GM18951 (cell line): ENCODE measurements at regions not wholly inside any gene's neighbourhood (a gene's known extent, or its start where the extent isn't known, plus 50 kb on each side); places are given as distances from the start of the nearest gene placed in this dataset.

Experiments used
- POLR2A ChIP-seq: IDR thresholded peaks from 4 replicates; pipeline ENCODE4 v1.6.1; 2011; ENCODE audit warnings: mild to moderate bottlenecking; ENCODE audit not compliant: insufficient read length, insufficient read depth; ENCODE audit errors: extremely low read depth
- in situ Hi-C: fragments of 300-500 bp; cut with MboI; formaldehyde crosslinking; loops from one replicate; pipeline ENCODE4 v1.12.0; 2022; ENCODE audit warnings: low sequenced_read_pairs, mixed read lengths, inconsistent platforms; ENCODE audit not compliant: unreplicated experiment

DNA sequence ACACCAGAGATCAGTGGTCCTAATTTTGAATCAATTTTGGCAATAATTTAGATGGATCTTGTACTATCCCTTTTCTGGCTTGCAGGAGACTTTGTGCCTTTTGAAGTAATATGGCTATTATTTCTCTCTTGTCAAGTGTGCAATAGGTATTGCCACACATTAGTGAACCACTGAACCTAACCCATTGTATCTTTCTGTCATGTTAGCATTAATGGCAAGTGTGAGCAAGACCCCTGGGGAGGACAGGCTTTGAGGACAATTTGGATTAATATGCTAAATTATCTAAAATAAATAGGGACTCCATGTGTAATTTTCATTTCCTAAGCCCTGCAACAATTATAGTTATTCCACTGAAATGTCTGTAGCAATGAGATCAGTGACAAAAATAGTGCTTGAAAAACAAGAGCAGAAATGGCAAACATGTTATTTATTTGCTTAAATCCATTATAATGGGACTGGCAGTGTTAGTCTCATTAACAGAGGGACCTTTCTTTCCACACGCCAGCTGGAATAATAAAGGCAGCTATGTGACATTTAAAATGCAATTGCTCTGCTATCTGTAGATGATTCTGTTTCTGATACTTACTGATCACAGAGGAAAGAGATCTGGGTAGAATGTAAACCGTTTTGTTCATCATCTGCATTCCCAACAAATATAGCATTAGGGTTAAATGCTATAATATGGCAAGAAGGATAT, 753.3 kb upstream of the ZNF608 start:
- in situ Hi-C loops, result no loop called here
- TF ChIP-seq POLR2A, result no peak

DNA sequence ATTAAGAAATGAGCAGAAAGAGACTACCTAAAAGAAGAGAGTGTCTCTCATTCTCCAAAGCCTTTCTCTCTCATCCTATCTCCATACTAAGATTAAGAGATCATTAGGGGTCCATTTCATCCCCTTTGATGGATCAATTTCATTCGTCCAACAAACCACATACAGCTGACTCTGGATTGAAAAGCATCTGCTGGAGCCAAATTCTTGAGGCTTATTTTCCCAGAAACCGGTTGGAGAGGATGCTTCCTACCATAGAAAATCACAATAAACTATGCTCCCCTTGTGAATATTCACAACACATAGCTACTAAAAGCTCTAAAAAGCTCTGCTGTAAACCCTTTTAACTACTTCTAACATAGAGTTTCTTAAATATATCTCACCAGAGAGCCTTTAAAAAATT, 755.0 kb upstream of the ZNF608 start:
- in situ Hi-C loops, result no loop called here
- TF ChIP-seq POLR2A, result no peak

DNA sequence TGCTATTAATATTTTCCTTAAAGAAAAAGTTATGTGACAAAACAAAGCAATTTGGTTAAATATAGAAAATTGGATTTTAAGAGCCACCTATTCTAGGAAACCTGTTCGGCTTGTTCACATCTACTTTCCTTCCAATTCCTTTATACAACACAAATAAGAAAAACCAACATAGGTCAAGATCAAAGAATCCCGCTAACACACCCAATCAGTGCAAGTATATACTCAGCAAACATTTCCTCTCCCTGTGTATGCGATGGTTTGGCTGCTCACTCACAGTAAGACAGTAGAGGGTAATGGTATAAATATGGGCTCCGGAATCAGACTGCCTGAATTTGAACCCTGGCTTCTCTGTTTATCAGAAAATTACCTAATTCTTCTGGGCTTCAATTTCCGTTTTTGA, 757.5 kb upstream of the ZNF608 start:
- TF ChIP-seq POLR2A, result no peak
- in situ Hi-C loops, result no loop called here

DNA sequence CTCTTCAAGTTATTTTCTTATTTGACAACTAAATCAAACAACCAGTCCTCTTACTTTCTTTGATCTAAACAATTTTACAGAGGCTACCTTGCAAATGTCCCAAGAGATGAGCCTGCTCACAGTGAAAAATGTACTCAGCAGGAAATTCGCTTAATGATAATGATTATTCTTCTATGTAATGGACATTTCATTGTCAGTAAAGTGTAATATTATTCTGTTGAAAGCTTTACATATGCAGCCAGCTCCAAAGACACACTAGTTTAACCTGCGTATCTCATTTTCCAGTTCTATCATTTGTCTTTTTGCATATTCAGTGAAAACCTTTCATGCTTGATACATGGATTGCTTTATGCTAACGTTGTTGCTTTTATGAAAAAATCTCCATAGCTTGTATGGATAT, 758.7 kb upstream of the ZNF608 start:
- in situ Hi-C loops, result no loop called here
- no peak for TF ChIP-seq POLR2A

DNA sequence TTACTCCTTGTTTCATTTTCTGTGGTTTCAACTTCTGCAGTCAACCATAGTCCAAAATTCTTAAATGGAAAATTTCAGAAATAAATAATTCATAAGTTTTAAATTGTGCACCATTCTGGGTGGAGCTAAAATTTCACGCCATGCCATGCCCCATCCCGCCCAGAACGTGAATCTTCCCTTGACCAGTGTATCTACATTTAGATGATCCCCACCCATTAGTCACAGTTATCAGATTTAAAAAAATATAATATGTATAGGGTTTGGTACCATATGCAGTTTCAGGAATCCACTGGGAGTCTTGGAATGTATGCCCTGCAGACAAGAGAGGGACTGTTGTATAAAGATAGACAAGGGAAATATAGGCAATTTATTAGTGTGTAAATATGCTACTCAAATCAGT, 759.7 kb upstream of the ZNF608 start:
- no peak for TF ChIP-seq POLR2A
- in situ Hi-C loops, result no loop called here

DNA sequence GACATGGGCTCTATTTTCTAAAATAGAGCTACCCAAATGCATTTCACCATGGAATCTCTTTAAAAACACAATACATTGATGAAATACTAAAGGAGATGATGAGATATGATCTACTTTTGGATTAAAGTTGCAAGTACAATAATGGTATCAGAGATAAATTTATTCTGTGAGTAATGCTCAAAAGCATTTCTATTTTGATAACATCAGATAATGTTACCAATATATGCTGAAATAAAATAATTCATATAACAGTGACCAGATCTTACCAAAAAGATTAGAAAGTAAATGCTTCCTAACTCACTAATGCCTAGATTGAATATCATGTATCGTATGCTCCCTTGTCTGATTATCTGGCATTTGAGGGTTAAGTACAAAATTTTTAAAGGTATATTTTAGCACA, 761.8 kb upstream of the ZNF608 start:
- in situ Hi-C loops, result no loop called here
- no peak for TF ChIP-seq POLR2A

DNA sequence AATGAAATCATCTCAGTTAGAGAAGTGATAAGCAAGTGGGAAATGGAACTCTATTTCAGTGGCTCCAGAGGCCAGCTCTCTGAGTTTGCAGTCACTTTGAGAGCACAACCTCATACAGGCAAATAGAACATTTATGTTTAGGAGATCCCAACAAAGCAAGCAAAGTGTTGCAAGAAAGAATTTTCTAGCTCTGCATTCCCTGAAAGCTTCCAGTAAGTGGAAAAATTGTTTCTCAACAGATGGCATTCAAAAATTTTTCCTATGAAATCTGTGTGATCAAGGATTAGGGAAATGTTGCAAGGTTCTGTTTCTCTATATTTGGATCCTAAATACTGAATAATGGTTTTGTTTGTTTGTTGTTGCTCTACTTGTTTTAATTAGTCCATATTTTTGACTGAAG, 764.2 kb upstream of the ZNF608 start:
- TF ChIP-seq POLR2A, result no peak
- in situ Hi-C loops, result no loop called here

DNA sequence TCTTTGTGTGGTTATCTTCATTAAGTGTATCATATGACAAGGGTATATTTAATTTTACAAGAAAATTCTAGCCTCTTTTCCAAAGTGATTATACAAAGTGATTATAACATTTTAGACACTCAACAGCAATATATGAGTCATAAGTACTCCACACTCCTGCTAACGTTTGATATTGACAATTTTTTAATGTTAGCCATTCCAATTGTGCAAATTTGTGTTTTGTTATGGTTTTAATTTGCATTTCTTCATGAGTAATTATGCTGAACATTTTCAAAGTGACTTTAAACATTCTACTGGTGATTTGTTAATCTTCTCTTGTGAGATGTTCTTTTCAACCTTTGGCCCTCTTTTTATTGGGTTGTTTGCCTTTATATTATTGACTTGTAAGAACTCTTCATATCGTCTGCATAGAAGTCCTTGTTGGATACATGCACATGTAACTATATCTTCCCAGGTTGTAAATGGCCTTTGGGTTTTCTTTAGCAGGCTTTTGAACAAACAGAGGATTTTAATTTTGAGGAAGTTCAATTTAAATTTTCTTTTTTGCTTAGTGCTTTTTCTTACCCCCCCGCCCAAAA, 771.6 kb upstream of the ZNF608 start:
- in situ Hi-C loops, result no loop called here
- TF ChIP-seq POLR2A, result no peak

DNA sequence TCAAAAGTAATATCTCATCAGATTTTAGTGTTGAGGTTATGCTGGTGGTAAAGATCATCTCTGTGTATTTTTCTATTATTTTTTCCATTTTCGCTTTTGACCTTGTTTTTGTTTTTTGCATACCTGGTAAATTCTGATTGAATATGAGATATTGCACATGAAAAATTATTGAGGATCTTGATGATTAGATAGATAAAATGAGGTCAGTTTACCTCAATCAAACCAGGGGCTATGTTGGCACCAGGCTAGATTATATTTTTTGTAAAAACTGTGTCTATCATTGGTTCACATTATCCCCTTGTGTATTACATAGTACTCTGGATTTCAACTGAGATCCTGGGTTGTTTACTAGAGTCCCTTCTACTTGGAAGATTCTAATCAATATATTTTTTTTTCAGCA, 774.9 kb upstream of the ZNF608 start:
- in situ Hi-C loops, result no loop called here
- no peak for TF ChIP-seq POLR2A

DNA sequence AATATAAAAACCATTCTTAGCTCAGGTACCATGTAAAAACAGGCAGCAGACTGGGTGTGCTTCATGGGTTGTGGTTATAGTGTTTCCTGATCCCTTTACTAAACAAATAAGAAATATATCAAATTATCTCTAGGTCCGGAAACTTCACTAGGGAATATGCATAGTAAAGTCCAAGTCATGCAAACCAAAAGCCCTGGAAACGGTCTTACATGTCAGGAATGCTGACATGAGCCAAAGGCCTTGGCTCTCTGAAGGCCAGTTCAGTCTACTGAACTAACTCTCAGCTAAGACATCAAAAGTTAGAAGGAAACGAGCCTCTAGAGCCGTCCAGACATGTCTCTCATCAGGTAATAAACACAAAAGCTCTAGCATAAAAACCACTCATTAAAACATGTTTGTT, 778.9 kb upstream of the ZNF608 start:
- in situ Hi-C loops, result no loop called here
- no peak for TF ChIP-seq POLR2A

DNA sequence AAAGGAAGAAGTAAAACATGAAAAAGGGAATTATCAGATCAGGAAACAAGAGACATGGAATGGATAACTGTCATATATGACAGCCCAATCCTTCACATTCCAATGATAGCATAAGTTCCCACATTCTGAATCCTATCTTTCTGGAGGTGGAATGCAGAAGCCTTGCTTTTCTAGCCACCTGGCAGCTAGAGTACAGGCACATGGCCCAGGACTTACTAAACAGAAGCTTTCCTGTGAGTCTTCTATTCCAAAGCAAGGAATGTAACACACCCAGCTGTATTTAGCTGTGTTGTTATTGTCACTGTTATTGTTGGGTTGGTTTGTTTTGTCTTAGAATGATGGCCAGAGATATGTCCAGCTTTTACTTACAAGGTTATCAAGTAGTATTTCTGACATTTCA, 780.5 kb upstream of the ZNF608 start:
- no peak for TF ChIP-seq POLR2A
- in situ Hi-C loops, result no loop called here

DNA sequence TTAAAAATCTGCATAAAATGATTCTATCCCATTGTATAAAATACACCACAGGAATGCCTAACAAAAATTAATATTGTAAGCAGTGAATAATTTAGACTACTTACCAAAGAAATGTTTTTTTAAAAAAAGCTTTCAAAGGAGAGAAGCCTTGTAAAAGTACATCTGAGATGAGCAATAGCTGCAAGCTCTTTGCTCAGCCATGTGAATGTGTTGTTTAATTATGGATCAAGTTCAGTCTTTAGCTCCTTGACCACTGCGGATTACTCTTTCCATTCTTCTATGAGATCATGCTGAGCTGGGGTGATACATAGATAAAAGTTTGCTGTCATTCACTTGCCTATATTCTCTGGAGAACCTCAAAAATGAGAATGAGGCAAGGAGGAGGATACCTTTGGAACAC, 782.4 kb upstream of the ZNF608 start:
- TF ChIP-seq POLR2A, result no peak
- in situ Hi-C loops, result no loop called here

DNA sequence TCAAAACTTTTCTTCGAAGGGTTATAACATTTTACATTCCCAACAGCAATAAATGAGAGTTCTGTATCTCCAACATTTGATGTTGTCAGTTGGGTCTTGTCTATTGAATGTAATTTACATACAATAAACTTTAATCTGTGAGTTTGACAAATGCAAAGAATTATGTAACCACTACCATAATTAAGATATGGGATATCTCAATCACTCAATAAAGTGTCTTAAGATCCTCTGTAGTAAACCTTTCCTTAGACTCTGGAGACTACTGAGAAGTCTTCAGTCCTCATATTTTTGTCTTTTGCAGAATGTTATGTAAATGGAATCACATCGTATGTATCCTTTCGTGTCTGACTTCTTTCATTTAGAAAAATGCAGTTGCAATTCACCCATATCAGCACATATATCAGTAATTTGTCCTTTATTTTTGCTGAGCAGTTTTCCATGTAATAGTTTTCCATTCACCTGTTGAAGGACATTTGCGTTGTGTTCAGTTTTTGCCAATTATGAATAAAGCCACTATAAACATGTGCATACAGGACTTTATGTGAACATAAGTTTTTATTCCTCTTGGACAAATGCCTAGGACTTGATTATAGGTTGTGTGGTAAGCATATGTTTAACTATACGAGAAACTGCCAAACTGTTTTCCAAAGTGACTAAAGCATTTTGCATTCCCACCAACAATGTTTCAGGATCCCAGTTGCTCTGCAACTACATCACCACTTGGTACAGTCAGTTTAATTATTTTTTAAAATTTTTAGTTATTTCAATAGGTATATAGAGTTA, 784.6 kb upstream of the ZNF608 start:
- in situ Hi-C loops, result no loop called here

DNA sequence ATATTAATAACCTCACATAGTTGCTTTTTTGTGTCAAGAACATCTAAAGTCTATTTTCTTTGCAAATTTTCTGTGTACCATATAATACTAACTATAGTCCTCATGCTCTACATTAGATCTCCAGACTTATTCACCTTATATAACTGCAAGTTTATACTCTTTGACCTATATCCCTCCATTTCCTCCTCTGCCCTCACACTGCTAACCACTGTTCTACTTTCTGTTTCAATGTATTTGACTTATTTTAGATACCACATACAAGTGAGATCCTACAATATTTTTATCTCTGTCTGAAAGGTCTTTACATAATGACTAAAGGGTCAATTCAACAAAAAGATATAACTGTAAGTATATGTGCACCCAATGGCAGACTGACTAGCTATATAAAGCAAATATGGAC, 789.7 kb upstream of the ZNF608 start:
- in situ Hi-C loops, result no loop called here
- TF ChIP-seq POLR2A, result no peak

More for the DNA sequence above, 784.6 kb upstream of the ZNF608 start:
- no peak for TF ChIP-seq POLR2A
